IPS-18c (cell line): ENCODE measurements at regions not wholly inside any gene's neighbourhood (a gene's known extent, or its start where the extent isn't known, plus 50 kb on each side); places are given as distances from the start of the nearest gene placed in this dataset.

Experiments used
- H3K4me3 ChIP-seq: 2 replicates; pipeline ENCODE4 v1.7.0; 2013; ENCODE audit warnings: low read depth, mild to moderate bottlenecking, low read length, moderate library complexity; ENCODE audit not compliant: insufficient read depth
- H3K9me3 ChIP-seq: one replicate; pipeline ENCODE4 v1.6.1; 2013; ENCODE audit warnings: mild to moderate bottlenecking, low read length, moderate library complexity; ENCODE audit not compliant: control insufficient read depth, insufficient read depth

DNA sequence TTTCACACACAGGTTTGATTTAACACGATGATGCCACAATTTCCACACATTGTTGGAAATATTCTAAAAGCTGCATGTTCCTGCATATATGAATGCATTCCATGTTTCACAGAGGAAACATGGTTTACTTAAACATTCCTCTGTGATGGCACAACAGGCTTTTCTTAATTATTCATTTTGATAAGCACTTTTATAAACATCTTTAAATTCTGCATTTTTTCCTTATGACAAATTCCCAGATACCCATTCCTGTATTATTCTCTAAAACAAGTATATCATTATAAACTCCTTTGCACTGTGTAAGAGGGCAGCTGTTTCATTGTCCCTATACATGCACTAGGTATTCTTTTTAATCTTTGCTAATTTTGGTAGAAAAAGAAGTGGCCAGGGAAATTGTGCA lies 532.3 kb downstream of the SOX6 start:
- Histone ChIP-seq H3K4me3 (no peak overlapping the region), H3K9me3 (no peaks in the 10 kb centered on the region)

DNA sequence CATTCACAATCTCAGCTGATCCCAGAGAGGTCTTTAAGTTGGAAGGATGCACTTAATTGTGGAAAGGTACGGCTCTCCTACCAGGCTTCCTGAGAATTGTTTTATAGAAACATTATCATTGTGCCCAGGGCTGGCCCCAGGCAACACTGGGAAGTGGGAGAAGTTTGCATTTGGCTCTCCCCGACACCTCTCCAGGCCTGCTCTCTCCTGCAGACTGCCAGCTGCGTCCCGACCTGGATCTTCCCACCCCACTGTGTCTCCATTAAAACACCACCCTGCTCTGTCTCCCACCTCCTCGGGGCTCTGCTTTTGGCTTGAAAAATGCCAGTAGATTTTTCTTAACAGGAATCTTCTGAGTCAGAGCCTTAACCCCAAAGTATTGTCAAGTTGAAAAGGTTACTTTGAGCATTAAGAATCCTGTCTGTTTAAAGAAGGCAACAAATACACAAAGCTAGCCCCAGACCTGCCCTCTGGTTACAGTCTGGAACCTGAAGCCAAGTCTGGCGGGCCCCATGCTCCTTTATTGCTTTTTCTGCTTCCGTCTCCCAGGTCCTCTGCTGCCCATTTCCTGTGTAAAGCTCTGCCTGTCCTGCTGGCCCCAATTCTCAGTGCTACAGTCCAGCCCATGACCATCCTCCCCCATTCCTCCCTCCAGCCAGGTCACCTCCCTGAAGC lies 530.2 kb downstream of the SOX6 start:
- no peaks in the 10 kb centered on the region for H3K9me3 ChIP-seq
- no peak overlapping the region for H3K4me3 ChIP-seq

GRCh38 chr11:15826826-15827225 lies 529.5 kb downstream of the SOX6 start:
- H3K9me3 ChIP-seq = no peaks in the 10 kb centered on the region

DNA sequence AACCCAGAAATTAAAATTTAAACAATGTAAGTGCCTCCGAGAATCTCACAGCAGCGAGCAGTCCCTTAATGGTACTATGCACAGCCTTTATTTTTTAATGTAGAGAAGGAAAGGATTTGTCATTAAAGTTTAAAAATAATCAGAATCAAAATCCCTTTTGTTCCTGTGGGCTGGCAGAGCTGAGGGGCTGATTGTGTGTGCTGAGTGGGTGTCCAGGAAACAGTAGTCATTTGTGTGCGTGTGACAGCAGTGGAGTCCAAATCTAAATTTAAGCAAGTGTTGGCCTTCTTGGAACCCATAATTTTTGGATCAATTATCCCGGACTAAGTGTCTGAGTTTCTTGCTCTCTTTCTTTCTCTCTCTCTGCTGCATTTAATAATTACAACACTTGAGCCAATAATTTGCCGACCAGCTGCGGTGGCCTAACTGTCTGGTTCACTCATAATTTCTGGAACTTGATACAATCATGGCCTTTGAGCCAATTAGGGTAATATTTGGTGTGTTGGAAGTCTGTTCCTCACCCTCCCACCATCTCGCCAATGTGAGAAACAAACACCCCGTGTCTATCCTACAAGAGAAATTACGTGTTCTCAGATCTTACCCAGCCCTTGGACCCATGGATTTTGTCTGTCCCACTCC lies 528.0 kb downstream of the SOX6 start:
- Histone ChIP-seq H3K4me3 (no peak overlapping the region), H3K9me3 (no peaks in the 10 kb centered on the region)

More at GRCh38 chr11:15826826-15827225, 529.5 kb downstream of the SOX6 start:
- no peak overlapping the region for H3K4me3 ChIP-seq

DNA sequence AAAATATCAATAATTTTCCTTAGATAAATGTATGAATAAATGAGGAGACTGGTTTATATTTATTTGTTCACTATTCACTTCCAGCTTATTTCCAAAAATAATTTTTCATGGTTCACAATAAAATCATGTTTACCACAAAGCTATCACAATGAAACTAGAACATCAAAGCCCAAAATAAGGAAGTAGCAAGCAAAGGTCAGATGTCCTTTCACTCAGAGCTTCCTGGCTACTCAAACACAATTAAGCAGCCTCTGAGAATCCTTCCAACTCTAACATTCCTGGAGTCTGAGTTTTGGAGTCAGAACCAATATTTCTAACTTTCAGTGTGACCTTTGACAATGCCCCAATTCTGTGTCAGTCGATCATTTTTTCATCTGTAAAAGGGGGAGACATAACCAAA lies 527.0 kb downstream of the SOX6 start:
- H3K9me3 ChIP-seq = no peaks in the 10 kb centered on the region
- no peak overlapping the region for H3K4me3 ChIP-seq

DNA sequence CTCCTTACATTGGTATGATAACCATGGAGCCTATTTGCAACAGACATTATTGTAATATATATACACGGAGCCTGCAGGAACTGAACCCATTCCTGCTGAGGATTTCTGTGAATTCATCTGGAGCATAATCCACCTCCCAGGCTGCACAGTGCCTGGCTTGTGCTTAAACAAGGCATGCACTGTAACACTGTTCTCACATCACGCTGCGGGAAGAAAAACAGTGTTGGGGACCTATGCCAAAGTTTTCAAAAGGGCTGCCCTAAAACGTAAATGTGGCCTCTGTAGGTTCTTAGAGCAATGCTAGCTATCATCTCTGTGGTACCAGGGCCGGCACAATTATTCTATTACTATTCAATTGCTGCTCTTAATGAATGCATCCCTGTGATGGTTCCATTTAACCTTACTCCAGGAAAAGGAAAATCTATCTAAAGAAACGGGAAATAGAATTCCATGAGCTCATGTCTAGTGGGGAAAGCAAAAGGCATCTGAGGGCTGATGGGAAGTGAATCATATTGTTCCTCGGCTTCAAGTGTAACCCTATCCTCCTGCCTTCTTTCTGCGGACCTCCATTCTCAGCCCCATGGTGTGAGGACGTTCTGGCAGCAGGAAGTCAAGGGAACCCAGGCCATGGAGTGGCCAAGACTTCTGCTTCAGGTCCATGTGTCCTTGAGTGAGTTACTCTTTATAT lies 525.5 kb downstream of the SOX6 start:
- Histone ChIP-seq H3K4me3 (no peak overlapping the region), H3K9me3 (no peaks in the 10 kb centered on the region)

GRCh38 chr11:15835788-15836411 lies 520.4 kb downstream of the SOX6 start:
- H3K9me3 ChIP-seq = no peaks in the 10 kb centered on the region
- no peak overlapping the region for H3K4me3 ChIP-seq

GRCh38 chr11:15836795-15837194 lies 519.6 kb downstream of the SOX6 start:
- Histone ChIP-seq H3K9me3 (no peaks in the 10 kb centered on the region), H3K4me3 (no peak overlapping the region)

DNA sequence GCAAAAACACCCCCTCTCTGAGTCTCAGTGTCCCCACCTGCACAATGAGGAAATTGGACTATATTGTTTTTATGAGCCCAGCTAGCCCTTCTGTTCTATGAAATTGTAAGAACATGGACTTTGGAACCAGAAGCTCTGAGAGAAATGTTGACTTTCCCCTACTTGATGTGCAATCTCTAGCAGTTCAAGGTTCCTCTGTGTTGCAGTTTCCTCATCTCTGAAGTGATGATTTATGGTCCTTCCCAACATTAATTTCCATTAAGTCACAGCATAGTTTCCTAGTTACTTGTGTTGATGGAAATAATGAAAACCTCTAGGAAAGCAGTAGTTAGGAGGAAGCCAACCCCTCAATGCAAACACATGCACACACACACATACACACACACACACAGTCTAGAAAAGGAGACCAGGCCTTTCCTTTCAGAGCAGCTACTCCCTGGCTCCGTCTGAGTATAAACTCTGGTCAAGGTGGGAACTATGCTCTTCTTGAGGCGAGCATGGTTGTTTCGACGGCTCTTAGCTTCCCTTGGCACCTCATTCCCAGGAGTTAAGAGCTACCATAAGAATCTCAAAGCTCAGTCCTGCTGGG lies 518.4 kb downstream of the SOX6 start:
- Histone ChIP-seq H3K9me3 (no peaks in the 10 kb centered on the region), H3K4me3 (no peak overlapping the region)

DNA sequence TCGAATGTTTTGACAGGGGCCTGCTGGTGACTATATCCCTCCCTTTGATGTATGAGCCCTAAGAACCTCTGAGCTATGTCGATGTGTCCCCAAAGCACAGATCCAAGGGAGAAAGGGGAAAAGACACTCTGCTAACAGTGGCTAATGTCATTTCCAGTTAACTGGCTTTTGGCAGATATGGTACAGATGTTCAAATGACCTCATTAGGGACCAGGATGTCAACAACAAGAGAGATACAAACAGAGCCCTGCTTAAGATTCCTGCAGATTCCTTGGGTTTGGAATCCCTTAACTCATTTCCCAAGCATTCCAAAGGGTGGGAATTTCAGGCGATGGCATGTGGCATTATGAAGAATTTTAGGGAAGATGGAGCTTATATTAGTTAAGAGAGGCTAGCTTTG lies 517.3 kb downstream of the SOX6 start:
- Histone ChIP-seq H3K9me3 (no peaks in the 10 kb centered on the region), H3K4me3 (no peak overlapping the region)

GRCh38 chr11:15840966-15841365 lies 515.4 kb downstream of the SOX6 start:
- H3K9me3 ChIP-seq = no peaks in the 10 kb centered on the region
- no peak overlapping the region for H3K4me3 ChIP-seq

DNA sequence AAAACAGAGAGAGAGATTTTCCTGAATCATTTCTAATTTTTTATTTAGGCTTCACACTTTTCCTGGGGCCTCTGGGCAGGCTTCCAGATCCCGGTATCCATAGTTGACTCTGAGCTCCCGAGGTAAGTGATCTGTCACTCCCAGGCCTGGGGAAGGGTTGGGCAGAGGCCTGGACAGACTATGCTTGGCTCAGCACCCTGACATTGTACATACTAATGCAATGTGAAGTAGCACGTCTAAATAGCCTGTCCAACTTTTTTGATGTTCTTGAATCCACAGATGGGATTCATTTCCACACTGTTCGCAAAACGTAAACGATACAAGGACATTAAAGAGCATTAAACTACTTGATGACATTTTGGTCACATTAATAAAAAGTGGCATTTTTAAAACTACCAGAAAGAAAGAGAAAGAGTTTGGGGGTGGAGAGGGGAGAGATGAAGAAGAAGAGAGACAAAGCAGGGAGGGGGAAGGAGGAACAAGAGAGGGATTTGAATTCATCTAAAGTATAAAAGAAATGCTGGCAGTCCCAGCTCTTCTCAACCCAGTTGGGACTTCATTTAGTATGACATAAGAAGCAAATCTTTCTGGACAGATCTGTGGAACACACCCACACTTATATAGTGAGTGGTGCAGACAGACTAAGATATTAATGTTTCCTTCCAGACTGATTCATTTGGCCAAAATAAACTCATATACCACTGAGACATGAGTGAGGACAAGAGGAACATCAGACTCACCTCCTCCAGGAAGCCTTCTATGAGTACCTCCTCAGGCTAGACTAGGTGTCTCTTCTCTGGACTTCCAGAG lies 514.2 kb downstream of the SOX6 start:
- H3K9me3 ChIP-seq = no peaks in the 10 kb centered on the region

DNA sequence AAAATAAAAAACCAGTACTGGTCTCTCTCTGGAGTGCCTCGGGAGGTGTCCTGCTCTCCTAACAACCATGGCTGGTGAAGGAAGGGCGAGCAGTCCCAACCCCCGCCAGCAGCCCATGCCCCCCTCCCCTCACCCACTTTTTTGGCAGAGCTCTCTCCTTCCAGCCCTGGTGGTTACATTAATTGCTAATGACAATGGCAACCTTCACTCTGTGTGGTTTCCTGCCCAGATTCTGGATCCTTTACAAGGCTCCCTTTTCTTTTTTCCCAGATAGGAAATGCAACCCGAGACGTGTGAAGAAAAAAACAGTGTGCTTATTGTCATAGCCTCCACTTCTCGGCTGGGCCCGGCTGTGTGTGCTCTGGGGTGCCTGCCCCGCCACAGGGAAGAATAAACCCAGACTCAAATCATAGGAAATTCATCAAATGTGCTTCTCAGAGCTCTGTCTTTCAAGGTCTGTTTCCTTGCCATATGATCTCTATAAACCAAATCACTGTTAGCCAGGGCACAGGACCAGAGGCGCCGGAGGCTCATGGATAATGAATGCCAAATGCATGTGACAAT lies 513.0 kb downstream of the SOX6 start:
- H3K9me3 ChIP-seq = no peaks in the 10 kb centered on the region
- no peak overlapping the region for H3K4me3 ChIP-seq

More for the DNA sequence above, 514.2 kb downstream of the SOX6 start:
- H3K4me3 ChIP-seq = no peak overlapping the region

DNA sequence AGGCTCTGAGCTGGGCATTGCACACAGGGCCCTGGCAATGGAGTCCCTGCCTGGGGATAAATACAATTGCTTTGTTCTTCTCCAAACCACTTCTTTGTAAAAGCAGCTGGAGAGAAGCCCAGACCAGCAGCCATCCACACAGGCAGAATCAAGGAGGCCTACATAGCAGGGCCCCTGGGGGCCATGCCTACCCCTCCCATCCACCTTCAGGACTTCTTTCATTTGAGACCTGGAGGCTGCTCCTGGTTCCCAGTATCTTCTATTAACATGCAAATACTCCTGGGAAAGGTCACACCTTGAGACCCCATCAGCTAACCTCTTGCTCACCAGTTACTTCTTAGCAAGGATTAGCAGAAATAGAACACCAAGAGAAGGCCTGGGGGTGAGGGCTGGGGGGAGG lies 511.1 kb downstream of the SOX6 start:
- Histone ChIP-seq H3K9me3 (no peaks in the 10 kb centered on the region), H3K4me3 (no peak overlapping the region)

GRCh38 chr11:15848631-15849168 lies 507.6 kb downstream of the SOX6 start:
- Histone ChIP-seq H3K9me3 (no peaks in the 10 kb centered on the region), H3K4me3 (no peak overlapping the region)

- no peaks in the 10 kb centered on the region for H3K9me3 ChIP-seq
- H3K4me3 ChIP-seq = no peak overlapping the region
Measured at GRCh38 chr11:15849257-15849656, 507.1 kb downstream of the SOX6 start.
